ENCODE measurements at regions not wholly inside any gene's neighbourhood (a gene's known extent, or its start where the extent isn't known, plus 50 kb on each side); places are given as distances from the start of the nearest gene placed in this dataset.

DNA sequence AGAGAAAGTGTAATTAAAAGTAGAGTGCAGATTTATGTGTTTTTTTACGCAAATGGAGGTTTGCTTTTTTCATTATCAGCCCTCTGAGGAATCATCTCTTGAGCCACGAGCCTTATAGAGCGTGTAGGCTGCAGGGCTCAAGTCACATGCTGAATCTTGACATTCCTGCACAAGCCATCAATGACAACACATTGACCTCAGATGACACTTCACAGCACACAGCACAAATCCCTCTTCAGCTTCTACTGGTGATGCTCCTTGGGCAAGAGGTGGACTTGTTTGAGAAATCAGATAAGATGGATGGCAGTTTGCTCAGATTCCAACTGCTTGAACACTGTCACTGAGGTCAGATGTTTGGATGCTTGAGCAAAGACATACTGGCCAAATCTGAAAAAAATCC is 250.6 kb downstream of the SNCA start (continued):
- TF ChIP-seq FOXK2 (IDR thresholded peaks at IDR 0.05) = no peak
- TF ChIP-seq EED (IDR thresholded peaks at IDR 0.05; ENCODE audit: low read depth) = no peak

DNA sequence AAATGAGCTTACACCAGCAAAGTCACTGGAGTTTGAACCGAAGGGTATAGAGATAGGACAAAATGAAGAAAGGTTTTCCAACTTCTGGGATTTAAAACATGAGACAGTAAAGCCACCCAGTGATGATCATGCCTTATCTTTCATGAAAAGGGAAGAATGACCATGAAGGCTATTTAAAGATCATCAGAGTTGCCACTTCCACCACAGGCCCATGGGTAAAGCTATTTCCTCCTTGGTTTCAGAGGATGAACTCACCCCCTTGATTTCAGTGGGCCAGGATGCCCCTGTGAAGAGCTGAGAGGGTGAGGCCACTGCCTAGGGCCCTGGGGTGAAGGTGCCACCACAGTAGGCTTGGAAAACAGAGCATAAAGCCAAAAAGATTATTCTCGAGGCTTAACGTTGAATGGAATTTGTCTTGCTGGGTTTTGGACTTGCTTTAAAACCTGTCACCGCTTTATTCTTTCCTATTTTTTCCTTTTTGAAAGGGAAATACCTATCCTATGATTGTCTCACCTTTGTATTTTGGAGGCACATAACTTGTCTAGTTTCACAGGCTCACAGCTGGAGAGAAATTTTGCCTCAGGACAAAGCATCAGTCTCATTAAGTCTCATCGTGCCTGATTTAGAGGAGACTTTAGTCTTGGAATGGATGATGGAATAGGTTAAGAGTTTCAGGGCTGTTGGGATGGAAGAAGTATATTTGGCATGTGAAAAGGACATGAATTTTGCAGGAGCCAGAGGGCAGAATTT is 254.0 kb downstream of the SNCA start:
- Histone ChIP-seq H3K27me3 (replicated peaks in 1 of 2; ENCODE audit: control insufficient read depth in 2 of 2, insufficient read depth in 2 of 2, low read length in 1 of 2) (no peaks in the 10 kb centered on the region), H3K4me2 (ENCODE audit: control insufficient read depth, insufficient read depth) (no peak overlapping the region), H3K27ac (ENCODE audit: control insufficient read depth, insufficient read depth) (no peak overlapping the region), H3K4me3 (no peak overlapping the region), H3K9me3 (replicated peaks; ENCODE audit: control insufficient read depth, insufficient read depth, low read length) (no peaks in the 10 kb centered on the region), H3K4me1 (ENCODE audit: control insufficient read depth, insufficient read depth, low read length) (no peaks in the 10 kb centered on the region), H3K79me2 (ENCODE audit: control insufficient read depth, insufficient read depth, low read length) (no peaks in the 10 kb centered on the region), H3K36me3 (ENCODE audit: control insufficient read depth in 2 of 2, insufficient read depth in 2 of 2, low read length in 1 of 2) (no peaks in the 10 kb centered on the region), H2AFZ (ENCODE audit: control insufficient read depth, low read depth, low read length) (no peak overlapping the region), H3K9ac (ENCODE audit: control insufficient read depth, insufficient read depth, low read length) (no peak overlapping the region), H4K20me1 (ENCODE audit: control insufficient read depth, insufficient read depth) (no peaks in the 10 kb centered on the region)
- BruUV-seq (replicated peaks) = no TSS peak
- no peak for FAIRE-seq
- ChIA-PET CTCF (interaction anchor here (0.7 kb wide), 1 partner anchor 527 kb away, joined by 3 read pairs; no protein-coding TSS in a partner anchor), POLR2A (no interaction called here), SMC1A (ENCODE audit: uncharacterized antibody, unreplicated experiment) (no interaction called here), RAD21 (ENCODE audit: unreplicated experiment) (no interaction called here)
- no peak for ATAC-seq
- 7% methylated on average over 5 of the region's 5 CpGs for WGBS (ENCODE audit: insufficient coverage, insufficient replicate concordance, low lambda C conversion rate, missing lambda C conversion rate)
- in situ Hi-C loops (cut with MboI) = no loop called here
- intact Hi-C loops (cut with micrococcal nuclease; ENCODE audit: unreplicated experiment) = no loop called here
- TF ChIP-seq TCF12 (IDR thresholded peaks at IDR 0.05; ENCODE audit: low read depth, low read length) = no peak
- no peak for TF ChIP-seq HDAC6 (IDR thresholded peaks at IDR 0.05; ENCODE audit: unreplicated experiment)
- TF ChIP-seq, protein P1, sequence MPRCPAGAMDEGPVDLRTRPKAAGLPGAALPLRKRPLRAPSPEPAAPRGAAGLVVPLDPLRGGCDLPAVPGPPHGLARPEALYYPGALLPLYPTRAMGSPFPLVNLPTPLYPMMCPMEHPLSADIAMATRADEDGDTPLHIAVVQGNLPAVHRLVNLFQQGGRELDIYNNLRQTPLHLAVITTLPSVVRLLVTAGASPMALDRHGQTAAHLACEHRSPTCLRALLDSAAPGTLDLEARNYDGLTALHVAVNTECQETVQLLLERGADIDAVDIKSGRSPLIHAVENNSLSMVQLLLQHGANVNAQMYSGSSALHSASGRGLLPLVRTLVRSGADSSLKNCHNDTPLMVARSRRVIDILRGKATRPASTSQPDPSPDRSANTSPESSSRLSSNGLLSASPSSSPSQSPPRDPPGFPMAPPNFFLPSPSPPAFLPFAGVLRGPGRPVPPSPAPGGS (IDR thresholded peaks at IDR 0.05; ENCODE audit: borderline replicate concordance, insufficient read depth, low read depth, low read length, poor library complexity, severe bottlenecking) = no peak
- TF ChIP-seq, protein P2, sequence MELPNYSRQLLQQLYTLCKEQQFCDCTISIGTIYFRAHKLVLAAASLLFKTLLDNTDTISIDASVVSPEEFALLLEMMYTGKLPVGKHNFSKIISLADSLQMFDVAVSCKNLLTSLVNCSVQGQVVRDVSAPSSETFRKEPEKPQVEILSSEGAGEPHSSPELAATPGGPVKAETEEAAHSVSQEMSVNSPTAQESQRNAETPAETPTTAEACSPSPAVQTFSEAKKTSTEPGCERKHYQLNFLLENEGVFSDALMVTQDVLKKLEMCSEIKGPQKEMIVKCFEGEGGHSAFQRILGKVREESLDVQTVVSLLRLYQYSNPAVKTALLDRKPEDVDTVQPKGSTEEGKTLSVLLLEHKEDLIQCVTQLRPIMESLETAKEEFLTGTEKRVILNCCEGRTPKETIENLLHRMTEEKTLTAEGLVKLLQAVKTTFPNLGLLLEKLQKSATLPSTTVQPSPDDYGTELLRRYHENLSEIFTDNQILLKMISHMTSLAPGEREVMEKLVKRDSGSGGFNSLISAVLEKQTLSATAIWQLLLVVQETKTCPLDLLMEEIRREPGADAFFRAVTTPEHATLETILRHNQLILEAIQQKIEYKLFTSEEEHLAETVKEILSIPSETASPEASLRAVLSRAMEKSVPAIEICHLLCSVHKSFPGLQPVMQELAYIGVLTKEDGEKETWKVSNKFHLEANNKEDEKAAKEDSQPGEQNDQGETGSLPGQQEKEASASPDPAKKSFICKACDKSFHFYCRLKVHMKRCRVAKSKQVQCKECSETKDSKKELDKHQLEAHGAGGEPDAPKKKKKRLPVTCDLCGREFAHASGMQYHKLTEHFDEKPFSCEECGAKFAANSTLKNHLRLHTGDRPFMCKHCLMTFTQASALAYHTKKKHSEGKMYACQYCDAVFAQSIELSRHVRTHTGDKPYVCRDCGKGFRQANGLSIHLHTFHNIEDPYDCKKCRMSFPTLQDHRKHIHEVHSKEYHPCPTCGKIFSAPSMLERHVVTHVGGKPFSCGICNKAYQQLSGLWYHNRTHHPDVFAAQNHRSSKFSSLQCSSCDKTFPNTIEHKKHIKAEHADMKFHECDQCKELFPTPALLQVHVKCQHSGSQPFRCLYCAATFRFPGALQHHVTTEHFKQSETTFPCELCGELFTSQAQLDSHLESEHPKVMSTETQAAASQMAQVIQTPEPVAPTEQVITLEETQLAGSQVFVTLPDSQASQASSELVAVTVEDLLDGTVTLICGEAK (IDR thresholded peaks at IDR 0.05; ENCODE audit: borderline replicate concordance) = no peak
- TF ChIP-seq SIN3A (IDR thresholded peaks at IDR 0.05; ENCODE audit: low read depth, low read length) = no peak
- DNase-seq (ENCODE audit: low read depth, low spot score) = no peak
